IPS-NIHi11 (cell line): ENCODE measurements at regions not wholly inside any gene's neighbourhood (a gene's known extent, or its start where the extent isn't known, plus 50 kb on each side); places are given as distances from the start of the nearest gene placed in this dataset.
"Not testable (repeated sequence)": the region's sequence is repeated elsewhere in the genome, so short reads cannot be mapped to it uniquely, and the experiment has no call there.

Source experiments
- DNase-seq: peaks from one replicate; pipeline ENCODE4 v3.0.0; 2012; ENCODE audit warnings: mixed read lengths, low spot score

DNA sequence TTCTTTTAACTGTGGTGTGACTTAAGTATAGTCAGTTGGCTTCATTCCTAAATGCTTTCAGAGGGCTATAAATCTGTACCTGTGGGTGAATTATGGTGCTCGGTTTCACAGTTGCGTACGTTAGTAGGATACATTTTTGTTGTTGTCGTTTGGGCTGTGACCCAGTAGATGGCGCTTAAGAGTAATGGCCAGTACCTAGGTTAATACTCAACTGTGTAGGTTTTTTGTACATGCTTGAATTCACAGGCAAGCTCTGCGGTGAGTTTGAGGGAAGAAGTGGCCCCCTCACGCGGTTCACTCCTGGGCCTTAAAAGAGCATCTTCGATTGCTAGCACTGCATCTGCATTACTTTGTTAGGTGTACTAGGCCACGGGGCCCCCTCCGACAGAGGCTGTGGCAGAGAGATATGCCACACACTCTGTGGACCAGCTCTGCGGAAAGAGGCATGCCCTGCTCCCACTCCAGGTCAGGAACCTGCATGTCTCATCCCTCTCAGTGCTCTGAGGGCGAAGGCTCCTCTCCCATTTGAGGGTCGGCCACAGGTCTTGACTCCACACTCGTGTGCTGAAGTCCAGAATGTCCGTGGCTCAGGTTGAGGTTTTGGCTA, 224.6 kb upstream of the TBL1Y start:
- not testable (repeated sequence) for DNase-seq

DNA sequence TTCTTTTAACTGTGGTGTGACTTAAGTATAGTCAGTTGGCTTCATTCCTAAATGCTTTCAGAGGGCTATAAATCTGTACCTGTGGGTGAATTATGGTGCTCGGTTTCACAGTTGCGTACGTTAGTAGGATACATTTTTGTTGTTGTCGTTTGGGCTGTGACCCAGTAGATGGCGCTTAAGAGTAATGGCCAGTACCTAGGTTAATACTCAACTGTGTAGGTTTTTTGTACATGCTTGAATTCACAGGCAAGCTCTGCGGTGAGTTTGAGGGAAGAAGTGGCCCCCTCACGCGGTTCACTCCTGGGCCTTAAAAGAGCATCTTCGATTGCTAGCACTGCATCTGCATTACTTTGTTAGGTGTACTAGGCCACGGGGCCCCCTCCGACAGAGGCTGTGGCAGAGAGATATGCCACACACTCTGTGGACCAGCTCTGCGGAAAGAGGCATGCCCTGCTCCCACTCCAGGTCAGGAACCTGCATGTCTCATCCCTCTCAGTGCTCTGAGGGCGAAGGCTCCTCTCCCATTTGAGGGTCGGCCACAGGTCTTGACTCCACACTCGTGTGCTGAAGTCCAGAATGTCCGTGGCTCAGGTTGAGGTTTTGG, 208.8 kb upstream of the TBL1Y start:
- not testable (repeated sequence) for DNase-seq

DNA sequence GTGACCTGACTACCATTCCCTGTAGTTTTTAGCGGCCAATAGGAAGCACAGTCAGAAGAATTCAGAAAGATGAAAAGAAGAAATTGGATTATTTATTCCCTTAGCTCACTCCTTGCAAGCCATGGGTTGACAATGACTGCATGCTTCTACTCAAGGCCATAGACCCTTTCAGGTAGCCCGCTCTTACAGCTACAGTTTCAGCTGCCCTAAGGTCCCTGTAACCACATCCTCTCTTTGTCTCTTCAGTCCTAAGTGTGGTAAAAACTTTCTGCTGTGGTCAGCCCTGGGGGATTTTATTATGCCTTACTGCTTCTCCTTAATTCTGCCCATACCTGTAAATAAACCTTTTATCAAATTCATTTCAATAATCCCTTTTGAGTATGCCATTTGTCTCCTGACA, 189.1 kb upstream of the TBL1Y start:
- DNase-seq: not testable (repeated sequence)

DNA sequence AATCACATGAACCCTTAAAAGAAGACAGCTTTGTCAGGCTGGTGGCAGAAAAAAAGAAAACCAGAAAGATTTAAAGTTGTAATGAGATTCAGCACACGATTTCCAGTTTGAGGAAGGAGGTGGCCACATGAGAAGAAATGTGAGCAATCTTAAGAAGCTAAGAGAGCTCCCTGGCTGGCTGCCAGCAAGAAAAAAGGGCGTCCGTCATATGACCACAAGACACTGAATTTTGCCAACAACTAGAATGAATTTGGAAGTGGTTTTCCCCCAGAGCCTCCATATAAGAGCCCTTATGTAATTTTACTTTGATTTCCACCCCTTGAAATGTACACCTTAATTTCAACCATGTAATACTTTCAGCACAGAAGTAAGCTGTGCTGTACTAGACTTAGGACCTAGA, 163.3 kb upstream of the TBL1Y start:
- DNase-seq: not testable (repeated sequence)

DNA sequence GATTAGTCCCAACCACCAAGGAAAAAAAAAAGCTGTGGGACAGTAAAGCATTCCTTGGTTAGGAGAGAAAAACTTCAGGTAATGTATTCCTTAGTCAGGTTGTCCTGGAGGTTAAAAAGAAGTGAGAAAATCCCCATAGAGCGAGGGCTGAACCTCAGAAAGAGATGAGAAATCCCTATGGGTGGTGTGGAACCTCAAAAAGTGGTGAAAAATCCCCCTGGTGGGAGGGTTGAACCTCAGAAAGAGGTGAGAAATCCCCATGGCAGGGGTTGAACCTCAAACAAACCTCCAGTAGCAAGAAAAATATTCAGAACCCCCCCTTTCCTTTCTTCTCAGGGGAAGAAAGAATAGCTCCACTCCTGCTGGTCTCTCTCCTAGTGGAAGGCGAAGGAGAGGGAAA, 128.2 kb upstream of the TBL1Y start:
- DNase-seq: no peak

DNA sequence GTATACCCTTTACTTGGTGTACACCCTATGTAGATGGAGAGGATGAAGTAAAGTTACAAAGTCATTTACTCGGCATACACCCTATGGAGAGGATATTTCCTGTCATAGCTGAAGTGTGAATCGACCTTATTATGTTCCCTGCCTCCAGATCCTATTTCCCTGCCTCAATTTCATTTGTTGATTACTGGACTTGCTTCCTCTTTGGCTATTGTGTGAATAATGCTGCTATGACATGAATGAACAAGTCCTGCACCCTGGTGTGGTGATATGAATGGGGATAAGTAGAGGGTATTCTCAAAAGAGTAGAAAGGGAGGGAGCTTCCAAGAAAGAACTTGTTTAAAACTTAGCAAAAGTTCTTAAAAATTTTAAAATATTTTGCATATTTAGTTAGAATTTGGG, 123.5 kb upstream of the TBL1Y start:
- DNase-seq: no peak

DNA sequence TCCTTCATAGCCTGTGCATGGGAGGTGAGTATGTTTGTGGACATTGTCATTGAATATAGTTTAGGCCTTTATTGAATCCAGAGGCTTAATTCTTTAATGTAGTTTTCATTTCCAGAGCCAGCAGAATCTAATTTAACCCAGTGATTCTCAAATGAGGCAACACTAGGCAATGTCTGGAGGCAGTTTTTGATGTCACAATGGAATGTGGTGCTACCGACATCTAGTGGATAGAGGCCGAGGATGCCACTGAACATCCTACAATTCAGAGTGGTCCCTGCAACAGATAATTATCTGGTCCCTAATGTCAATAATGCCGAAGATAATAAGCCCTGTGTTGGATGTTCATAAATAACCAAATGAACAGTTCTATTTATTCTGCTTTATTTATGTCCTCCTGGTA, 98.9 kb upstream of the TBL1Y start:
- DNase-seq: peak; percentile 30
